GM21390 (cell line): ENCODE measurements at regions not wholly inside any gene's neighbourhood (a gene's known extent, or its start where the extent isn't known, plus 50 kb on each side); places are given as distances from the start of the nearest gene placed in this dataset.

Experiments
- ATAC-seq: cut with Tn5 transposase; IDR thresholded peaks from one replicate; pipeline ENCODE4 v1.9.1; 2021; ENCODE audit not compliant: unreplicated experiment

GRCh38 chr6:142558786-142559185 lies 257.0 kb downstream of the ADGRG6 start:
- ATAC-seq: no peak

GRCh38 chr6:142561511-142562265 lies 259.9 kb downstream of the ADGRG6 start:
- ATAC-seq: no peak

DNA sequence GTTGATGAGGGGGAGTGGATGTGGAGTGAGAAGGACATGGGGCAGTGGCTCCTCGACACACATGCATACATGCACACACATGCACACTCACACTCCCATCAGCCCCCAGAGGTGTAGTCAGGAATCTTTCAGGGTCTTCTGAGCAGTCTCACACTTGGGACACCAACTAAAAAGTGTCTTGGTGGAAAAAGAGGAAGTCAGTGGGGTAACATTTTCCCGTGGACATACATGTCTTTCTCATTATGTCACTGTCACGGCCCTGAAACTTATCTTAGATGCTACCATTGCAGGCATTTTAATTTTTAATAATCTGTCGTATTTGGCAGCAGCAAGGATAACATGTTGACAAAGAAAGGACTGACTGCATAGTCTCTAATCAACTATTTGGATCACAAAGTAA lies 261.1 kb downstream of the ADGRG6 start:
- no peak for ATAC-seq

DNA sequence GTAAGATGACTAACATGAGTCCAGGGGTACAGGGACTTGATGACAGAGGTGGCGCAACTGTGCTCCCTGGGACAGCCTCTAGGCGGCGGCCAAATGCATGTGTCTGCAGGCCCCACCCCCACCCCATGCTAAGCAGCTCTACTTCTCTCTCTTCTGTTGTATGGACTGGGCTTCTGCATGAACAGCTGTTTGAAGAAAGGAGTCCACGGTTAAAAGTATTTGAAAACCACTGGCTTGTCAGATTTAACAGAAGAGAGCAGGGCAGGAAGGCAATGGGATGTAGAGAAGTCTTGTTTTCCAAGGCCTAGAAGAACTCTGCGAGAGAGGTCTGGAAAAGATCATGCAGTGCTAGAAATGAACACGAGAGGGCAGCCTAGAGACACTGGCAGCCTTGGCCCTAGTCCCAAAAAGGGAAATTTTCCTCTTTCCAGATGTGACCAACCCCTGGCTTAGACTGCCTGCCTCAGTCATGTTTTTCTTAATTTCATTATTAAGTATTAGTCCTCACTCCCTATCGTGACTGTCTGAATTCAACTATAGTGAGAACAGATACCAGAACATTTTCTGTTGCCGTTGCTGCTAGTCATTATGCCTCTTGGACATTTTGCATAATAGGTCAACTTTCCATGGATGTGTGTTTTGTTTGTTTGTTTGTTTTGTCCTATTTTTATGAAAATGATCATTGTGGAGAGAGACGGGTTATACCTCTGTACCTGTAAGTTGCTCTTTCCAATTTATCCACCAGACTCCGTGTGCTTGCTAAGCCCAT lies 265.0 kb downstream of the ADGRG6 start:
- peak; percentile 50 for ATAC-seq

- ATAC-seq: no peak
These were observed 265.7 kb downstream of the ADGRG6 start for GRCh38 chr6:142567461-142567860.

GRCh38 chr6:142568857-142569597 lies 267.2 kb downstream of the ADGRG6 start:
- no peak for ATAC-seq

DNA sequence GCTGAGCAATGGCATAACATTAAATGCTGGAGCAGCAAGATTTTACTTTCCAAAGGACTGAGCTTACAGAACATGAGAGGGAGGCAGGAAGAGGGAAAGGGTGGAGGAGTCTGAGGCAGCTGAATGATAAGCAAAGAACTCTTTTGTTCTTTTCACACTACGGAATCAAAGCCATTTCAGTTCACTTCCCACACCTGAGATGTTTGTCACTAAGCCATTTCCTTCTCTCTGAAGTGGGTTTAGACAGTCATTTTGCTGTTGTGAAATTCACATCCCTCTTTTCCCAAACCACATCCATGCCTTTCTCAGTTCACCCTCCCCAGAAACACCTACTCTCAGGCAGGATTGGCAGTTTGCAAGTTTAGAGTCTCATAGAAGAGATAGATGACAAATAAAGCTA lies 267.9 kb downstream of the ADGRG6 start:
- no peak for ATAC-seq

GRCh38 chr6:142570221-142570671 lies 268.4 kb downstream of the ADGRG6 start:
- no peak for ATAC-seq

DNA sequence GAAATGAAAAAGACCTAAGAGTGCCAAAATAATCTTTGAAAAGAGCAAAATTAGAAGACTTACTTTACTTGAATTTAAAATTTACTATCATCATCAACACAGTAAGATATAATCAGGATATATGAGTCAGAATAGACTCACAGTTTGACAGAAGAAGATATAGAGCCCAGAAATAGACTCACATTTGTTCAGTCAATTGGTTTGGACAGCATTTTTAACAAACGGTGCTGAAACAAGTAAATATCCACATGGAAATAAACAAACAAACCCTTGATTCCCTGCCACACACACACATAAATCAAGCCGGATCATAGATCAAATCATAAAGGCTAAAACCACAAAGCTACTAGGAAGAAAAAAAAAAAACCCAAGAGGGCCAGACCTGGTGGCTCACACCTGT lies 291.1 kb downstream of the ADGRG6 start:
- no peak for ATAC-seq

DNA sequence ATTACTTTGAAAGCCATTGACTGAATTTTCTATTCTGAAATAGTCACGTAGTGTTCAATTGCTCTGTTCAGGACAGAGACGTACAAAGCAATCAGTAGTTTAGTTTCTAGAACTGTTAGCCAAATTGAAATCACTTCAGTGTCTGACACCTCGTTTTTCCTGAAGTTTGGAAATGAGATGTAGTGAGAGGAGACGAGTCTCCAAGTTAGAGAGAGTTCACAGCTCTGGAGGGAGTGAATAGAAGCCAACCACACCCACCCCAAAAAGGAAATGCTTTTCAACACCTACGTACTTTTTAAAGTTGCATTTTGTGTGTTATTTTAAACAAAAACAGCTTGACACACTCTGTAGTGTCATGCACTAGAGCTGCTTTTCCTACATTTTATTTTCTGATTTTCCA lies 296.0 kb downstream of the ADGRG6 start:
- ATAC-seq: no peak

DNA sequence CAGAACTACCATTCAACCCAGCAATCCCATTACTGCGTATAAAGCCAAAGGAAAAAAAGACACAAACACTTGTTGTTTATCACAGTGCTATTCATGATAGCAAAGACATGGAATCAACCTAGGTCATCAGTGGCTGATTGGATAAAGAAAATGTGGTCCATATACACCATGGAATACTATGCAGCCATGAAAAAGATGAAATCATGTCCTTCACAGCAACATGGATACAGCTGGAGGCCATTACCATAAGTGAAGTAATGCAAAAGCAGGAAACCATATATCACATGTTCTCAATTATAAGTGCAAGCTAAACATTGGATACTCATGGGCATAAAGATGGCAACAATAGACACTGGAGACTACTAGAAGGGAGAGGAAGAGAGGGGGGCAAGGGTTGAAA lies 299.6 kb downstream of the ADGRG6 start:
- no peak for ATAC-seq

- no peak for ATAC-seq
These were observed 301.2 kb downstream of the ADGRG6 start for GRCh38 chr6:142602972-142603371.

DNA sequence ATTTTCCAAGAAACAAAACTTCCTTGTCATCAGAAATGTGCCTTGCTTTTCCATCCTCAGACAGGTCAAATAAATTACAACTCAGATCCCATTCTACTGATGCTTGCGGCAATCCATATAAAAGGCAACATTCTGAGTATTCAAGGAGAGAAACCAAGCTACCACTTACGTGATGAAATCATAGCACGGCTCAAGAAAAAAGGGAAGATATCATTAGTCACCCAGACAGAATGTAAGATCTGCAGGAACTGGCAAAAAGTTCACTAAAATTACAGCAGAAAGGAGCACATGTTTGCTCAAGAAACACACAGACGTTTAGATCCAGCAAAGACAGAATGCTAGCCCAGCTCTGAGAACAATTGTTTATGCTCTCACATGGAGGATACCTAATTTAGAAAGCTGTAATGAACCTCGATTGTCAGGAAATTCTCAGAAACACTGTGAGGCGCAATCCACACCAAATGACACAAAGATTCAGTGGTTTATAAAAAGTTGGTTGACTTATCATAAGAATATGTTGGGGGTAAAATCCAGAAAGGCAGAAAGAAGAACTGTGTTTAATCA lies 304.2 kb downstream of the ADGRG6 start:
- no peak for ATAC-seq

- no peak for ATAC-seq
These were observed 311.1 kb downstream of the ADGRG6 start for GRCh38 chr6:142612956-142613355.

GRCh38 chr6:142613981-142614380 lies 312.2 kb downstream of the ADGRG6 start:
- ATAC-seq: no peak

DNA sequence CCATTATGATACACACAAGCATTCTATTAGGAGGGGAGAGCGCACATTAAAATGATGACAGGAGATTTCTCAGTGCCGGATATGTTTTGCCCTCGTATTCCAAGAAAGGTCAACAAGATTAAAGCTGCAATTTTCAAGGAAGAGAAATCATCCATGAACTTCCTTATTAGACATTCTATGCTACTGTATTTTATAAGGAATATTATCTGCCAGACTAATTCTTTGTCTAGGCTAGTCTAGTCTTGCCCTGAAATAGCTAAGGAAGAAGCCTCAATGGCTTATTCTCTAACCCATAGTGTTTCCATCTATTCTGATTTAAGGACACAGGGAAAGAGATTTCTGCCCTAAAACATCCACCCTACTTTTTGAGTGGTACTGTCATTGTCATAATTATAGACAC lies 315.4 kb downstream of the ADGRG6 start:
- ATAC-seq: no peak

- ATAC-seq: no peak
These were observed 320.0 kb downstream of the ADGRG6 start for GRCh38 chr6:142621822-142622221.

- ATAC-seq: no peak
These were observed 319.8 kb downstream of the HIVEP2 start for GRCh38 chr6:142624978-142625715.

- ATAC-seq: no peak
These were observed 317.5 kb downstream of the HIVEP2 start for GRCh38 chr6:142627474-142627873.

- ATAC-seq: no peak
These were observed 313.2 kb downstream of the HIVEP2 start for GRCh38 chr6:142631517-142632385.
